ENCODE measurements at regions not wholly inside any gene's neighbourhood (a gene's known extent, or its start where the extent isn't known, plus 50 kb on each side); places are given as distances from the start of the nearest gene placed in this dataset.

DNA sequence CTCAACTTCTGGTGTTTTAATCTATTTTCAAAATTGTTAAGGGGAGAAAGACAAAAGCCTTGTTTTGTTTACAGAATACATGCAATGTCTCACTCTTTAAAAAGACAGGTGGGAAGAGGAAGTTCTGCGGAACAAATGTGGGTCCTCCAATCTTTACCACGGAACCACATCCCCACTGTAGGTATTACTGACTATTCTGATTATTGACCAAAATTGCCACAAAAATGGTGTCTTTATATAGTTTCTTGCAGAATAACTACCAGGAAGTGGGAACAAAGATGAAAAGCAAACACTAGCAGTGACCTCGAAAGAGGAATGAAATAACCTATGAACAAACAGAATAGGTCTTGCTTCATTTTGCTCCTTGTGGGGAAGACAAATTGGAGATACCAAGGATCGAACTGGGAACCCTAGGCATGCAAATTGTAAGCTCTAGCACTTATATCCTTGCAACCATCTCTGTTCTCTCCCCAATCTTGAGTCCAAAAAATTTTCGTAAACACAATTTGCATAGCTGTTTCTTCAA lies 106.7 kb downstream of the GPX5 start:
- TF ChIP-seq, protein P1, sequence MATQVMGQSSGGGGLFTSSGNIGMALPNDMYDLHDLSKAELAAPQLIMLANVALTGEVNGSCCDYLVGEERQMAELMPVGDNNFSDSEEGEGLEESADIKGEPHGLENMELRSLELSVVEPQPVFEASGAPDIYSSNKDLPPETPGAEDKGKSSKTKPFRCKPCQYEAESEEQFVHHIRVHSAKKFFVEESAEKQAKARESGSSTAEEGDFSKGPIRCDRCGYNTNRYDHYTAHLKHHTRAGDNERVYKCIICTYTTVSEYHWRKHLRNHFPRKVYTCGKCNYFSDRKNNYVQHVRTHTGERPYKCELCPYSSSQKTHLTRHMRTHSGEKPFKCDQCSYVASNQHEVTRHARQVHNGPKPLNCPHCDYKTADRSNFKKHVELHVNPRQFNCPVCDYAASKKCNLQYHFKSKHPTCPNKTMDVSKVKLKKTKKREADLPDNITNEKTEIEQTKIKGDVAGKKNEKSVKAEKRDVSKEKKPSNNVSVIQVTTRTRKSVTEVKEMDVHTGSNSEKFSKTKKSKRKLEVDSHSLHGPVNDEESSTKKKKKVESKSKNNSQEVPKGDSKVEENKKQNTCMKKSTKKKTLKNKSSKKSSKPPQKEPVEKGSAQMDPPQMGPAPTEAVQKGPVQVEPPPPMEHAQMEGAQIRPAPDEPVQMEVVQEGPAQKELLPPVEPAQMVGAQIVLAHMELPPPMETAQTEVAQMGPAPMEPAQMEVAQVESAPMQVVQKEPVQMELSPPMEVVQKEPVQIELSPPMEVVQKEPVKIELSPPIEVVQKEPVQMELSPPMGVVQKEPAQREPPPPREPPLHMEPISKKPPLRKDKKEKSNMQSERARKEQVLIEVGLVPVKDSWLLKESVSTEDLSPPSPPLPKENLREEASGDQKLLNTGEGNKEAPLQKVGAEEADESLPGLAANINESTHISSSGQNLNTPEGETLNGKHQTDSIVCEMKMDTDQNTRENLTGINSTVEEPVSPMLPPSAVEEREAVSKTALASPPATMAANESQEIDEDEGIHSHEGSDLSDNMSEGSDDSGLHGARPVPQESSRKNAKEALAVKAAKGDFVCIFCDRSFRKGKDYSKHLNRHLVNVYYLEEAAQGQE (IDR thresholded peaks at IDR 0.05; ENCODE audit: insufficient read depth in 1 of 2, low read depth in 2 of 2, low read length in 2 of 2) = no peak
- TF ChIP-seq TAF1 (IDR thresholded peaks at IDR 0.05; ENCODE audit: borderline replicate concordance, insufficient read depth, low read length) = no peak
